H1 (cell line): ENCODE measurements at regions not wholly inside any gene's neighbourhood (a gene's known extent, or its start where the extent isn't known, plus 50 kb on each side); places are given as distances from the start of the nearest gene placed in this dataset.

Source experiments
- GABPA ChIP-seq: IDR thresholded peaks from 2 replicates; pipeline ENCODE4 v1.6.1; 2011; ENCODE audit warnings: mild to moderate bottlenecking, low read length, moderate library complexity, borderline replicate concordance; ENCODE audit not compliant: insufficient read depth
- JUND ChIP-seq: IDR thresholded peaks from 2 replicates; pipeline ENCODE4 v1.6.1; 2011; ENCODE audit warnings: mild to moderate bottlenecking, improper control_type of control experiment, low read length
- POLR2AphosphoS5 ChIP-seq: IDR thresholded peaks from 2 replicates; pipeline ENCODE4 v1.6.1; 2011; ENCODE audit warnings: low read depth, low read length
- SIN3A ChIP-seq, 2 experiments: IDR thresholded peaks in 1 of 2; conservative IDR thresholded peaks in 1 of 2; 2 replicates each; pipeline ENCODE4 v1.6.1; 2011 to 2012; ENCODE audit warnings: low read length in 2 of 2, improper control_type of control experiment in 1 of 2, low read depth in 1 of 2, mild to moderate bottlenecking in 1 of 2

DNA sequence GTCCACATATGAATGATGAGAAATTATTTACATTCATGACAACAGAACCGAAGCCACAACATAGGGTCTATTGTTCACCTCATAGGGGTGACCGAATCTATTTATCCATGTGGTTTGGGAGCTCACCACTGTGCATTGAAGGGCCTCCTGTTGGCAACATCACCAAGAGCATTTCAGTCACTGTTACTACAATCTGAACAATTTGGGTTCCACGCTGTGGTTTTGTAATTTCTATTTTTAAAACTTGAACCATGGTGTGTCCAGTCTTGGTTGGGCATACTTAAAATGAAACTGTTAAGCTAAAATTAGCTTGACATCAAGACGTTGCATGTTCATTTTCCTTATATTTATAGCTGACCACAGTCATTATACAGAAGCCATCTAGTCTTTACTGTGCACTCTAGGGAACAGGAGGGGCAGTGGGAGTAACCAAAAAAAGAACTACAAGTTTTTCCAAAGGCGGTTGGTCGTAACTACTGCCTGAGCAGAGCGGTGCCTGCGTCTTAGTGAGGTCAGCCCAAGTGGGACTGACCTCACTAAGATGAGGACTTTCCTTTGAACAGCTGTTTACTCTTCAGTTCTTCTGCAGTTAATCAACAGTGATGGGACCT is 192.1 kb downstream of the SPRY1 start (continued):
- TF ChIP-seq GABPA (no peak), JUND (no peak), POLR2AphosphoS5 (no peak), SIN3A (conservative IDR thresholded peaks at IDR 0.05 in 1 of 2, IDR thresholded peaks at IDR 0.05 in 1 of 2; ENCODE audit: low read depth in 1 of 2, low read length in 2 of 2) (no peak)
- TF ChIP-seq, all 59 proteins: peak for 0
